Neural progenitor cell (in vitro differentiated cells): ENCODE measurements at regions not wholly inside any gene's neighbourhood (a gene's known extent, or its start where the extent isn't known, plus 50 kb on each side); places are given as distances from the start of the nearest gene placed in this dataset.

Source experiments
- DNase-seq: peaks from one replicate; pipeline ENCODE4 v3.0.0-alpha.2; 2016; ENCODE audit warnings: low spot score
- H2AFZ ChIP-seq: fragments of 200-600 bp; sonication (generic); replicated peaks from 2 replicates; pipeline ENCODE4 v1.6.1; 2016; ENCODE audit warnings: antibody characterized with exemption
- H3F3A ChIP-seq: fragments of 200-600 bp; sonication (generic); 2 replicates; pipeline ENCODE4 v1.6.1; 2016; ENCODE audit warnings: antibody characterized with exemption, low read depth
- H3K27ac ChIP-seq: fragments of 200-600 bp; sonication (generic); 2 replicates; pipeline ENCODE4 v1.5.1; 2016; ENCODE audit warnings: mild to moderate bottlenecking
- H3K27me3 ChIP-seq: fragments of 200-600 bp; sonication (generic); 2 replicates; pipeline ENCODE4 v1.6.1; 2016; ENCODE audit warnings: mild to moderate bottlenecking, moderate library complexity
- H3K36me3 ChIP-seq: fragments of 200-600 bp; sonication (generic); 2 replicates; pipeline ENCODE4 v1.5.1; 2016
- H3K4me1 ChIP-seq: fragments of 200-600 bp; sonication (generic); 2 replicates; pipeline ENCODE4 v1.6.1; 2016; ENCODE audit warnings: mixed run types
- H3K4me2 ChIP-seq: fragments of 200-600 bp; sonication (generic); 2 replicates; pipeline ENCODE4 v1.6.1; 2016
- H3K4me3 ChIP-seq: fragments of 200-600 bp; sonication (generic); 2 replicates; pipeline ENCODE4 v1.5.1; 2016
- H3K79me2 ChIP-seq: fragments of 200-600 bp; sonication (generic); 2 replicates; pipeline ENCODE4 v1.6.1; 2016; ENCODE audit warnings: low read depth
- H3K9ac ChIP-seq: fragments of 200-600 bp; sonication (generic); 2 replicates; pipeline ENCODE4 v1.6.1; 2016
- H3K9me3 ChIP-seq: fragments of 200-600 bp; sonication (generic); 2 replicates; pipeline ENCODE4 v1.5.1; 2016; ENCODE audit warnings: low read depth
- H4K20me1 ChIP-seq: fragments of 200-600 bp; sonication (generic); 2 replicates; pipeline ENCODE4 v1.6.1; 2016; ENCODE audit warnings: low read depth
- H3K27ac Mint-ChIP-seq: 3 replicates; pipeline ENCODE4 v1.8.0; 2021; ENCODE audit warnings: mixed read lengths
- H3K27me3 Mint-ChIP-seq: 2 replicates; pipeline ENCODE4 v1.8.0; 2022; ENCODE audit warnings: low read depth, mild to moderate bottlenecking, inconsistent platforms, moderate library complexity, mixed read lengths; ENCODE audit not compliant: insufficient read depth
- H3K36me3 Mint-ChIP-seq: 3 replicates; pipeline ENCODE4 v1.8.0; 2021; ENCODE audit warnings: mixed read lengths
- H3K4me1 Mint-ChIP-seq: 3 replicates; pipeline ENCODE4 v1.8.0; 2021; ENCODE audit warnings: mixed read lengths
- H3K4me3 Mint-ChIP-seq: 3 replicates; pipeline ENCODE4 v1.8.0; 2021; ENCODE audit warnings: mild to moderate bottlenecking, moderate library complexity, mixed read lengths
- H3K9me3 Mint-ChIP-seq: 3 replicates; pipeline ENCODE4 v1.8.0; 2020; ENCODE audit warnings: mixed read lengths
- EZH2 ChIP-seq: fragments of 200-600 bp; sonication (generic); IDR thresholded peaks from 2 replicates; pipeline ENCODE4 v1.6.1; 2017; ENCODE audit warnings: antibody characterized with exemption, mild to moderate bottlenecking, moderate library complexity
- EZH2phosphoT487 ChIP-seq: fragments of 200-600 bp; sonication (generic); IDR thresholded peaks from 2 replicates; pipeline ENCODE4 v1.6.1; 2017; ENCODE audit warnings: antibody characterized with exemption
- TF ChIP-seq, protein P1 (sequence below): fragments of 200-600 bp; sonication (generic); IDR thresholded peaks from 2 replicates; pipeline ENCODE4 v1.5.1; 2017; ENCODE audit warnings: antibody characterized with exemption, mild to moderate bottlenecking

DNA sequence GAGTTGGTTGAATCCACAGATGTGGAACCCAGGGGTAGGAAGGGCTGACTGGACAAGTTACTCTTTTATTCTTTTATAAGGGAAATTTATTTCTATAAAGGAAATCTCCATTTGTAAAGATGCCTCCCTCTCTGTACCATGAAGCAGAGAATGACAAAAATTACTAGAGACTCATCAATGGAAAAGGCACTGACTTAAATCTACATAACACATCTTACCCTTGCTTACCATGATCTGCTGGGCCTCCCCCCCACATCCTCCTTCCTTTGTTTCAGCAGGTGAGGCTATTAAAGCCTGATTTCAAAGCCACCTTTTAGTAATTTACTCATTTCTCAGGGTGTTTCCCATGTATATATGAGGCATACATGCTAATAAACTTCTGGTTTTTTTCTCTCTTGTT, 130.2 kb upstream of the HDDC2 start:
- Histone ChIP-seq H3K27me3 (no peaks in the 10 kb centered on the region), H2AFZ (no peak overlapping the region), H3K79me2 (no peaks in the 10 kb centered on the region), H3F3A (no peaks in the 10 kb centered on the region), H3K27ac (no peak overlapping the region), H3K9me3 (no peaks in the 10 kb centered on the region), H3K4me3 (no peak overlapping the region), H4K20me1 (no peaks in the 10 kb centered on the region), H3K36me3 (no peaks in the 10 kb centered on the region), H3K4me2 (no peak overlapping the region), H3K9ac (no peak overlapping the region), H3K4me1 (no peaks in the 10 kb centered on the region)
- TF ChIP-seq, protein P1, sequence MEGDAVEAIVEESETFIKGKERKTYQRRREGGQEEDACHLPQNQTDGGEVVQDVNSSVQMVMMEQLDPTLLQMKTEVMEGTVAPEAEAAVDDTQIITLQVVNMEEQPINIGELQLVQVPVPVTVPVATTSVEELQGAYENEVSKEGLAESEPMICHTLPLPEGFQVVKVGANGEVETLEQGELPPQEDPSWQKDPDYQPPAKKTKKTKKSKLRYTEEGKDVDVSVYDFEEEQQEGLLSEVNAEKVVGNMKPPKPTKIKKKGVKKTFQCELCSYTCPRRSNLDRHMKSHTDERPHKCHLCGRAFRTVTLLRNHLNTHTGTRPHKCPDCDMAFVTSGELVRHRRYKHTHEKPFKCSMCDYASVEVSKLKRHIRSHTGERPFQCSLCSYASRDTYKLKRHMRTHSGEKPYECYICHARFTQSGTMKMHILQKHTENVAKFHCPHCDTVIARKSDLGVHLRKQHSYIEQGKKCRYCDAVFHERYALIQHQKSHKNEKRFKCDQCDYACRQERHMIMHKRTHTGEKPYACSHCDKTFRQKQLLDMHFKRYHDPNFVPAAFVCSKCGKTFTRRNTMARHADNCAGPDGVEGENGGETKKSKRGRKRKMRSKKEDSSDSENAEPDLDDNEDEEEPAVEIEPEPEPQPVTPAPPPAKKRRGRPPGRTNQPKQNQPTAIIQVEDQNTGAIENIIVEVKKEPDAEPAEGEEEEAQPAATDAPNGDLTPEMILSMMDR = no peak
- TF ChIP-seq EZH2 = no peak
- TF ChIP-seq EZH2phosphoT487 = no peak
- DNase-seq = no peak
- Mint-ChIP-seq H3K9me3 (no peaks in the 10 kb centered on the region), H3K4me3 (no peak overlapping the region), H3K4me1 (no peaks in the 10 kb centered on the region), H3K36me3 (no peaks in the 10 kb centered on the region), H3K27ac (no peak overlapping the region), H3K27me3 (no peaks in the 10 kb centered on the region)

DNA sequence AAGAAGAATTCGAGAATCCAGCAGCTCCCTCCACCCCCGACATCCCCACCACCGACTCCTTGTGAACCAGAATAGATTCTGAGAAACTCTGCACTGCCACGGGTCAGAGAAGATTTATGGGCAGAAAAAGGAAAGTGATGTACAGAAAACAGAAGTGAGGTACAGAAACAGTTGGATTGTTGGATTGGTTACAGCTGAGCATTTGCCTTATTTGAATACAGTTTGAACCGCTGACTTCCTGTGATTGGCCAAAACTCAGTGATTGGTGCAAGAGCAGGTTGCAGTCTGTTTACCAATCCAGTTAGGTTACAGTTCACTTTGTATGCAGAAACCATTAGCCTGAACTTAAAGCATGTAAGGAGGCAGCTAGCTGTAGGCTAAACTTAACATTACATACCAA, 131.2 kb upstream of the HDDC2 start:
- H3K9me3 Mint-ChIP-seq = no peaks in the 10 kb centered on the region
- Histone ChIP-seq H3K9me3 (no peaks in the 10 kb centered on the region), H3K79me2 (no peaks in the 10 kb centered on the region), H3K27ac (no peak overlapping the region), H3F3A (no peaks in the 10 kb centered on the region), H2AFZ (peak overlapping the region; percentile 3), H4K20me1 (no peaks in the 10 kb centered on the region), H3K4me2 (no peak overlapping the region), H3K9ac (no peak overlapping the region), H3K36me3 (no peaks in the 10 kb centered on the region), H3K4me1 (no peaks in the 10 kb centered on the region), H3K4me3 (no peak overlapping the region), H3K27me3 (no peaks in the 10 kb centered on the region)
- no peaks in the 10 kb centered on the region for H3K27me3 Mint-ChIP-seq
- no peaks in the 10 kb centered on the region for H3K36me3 Mint-ChIP-seq
- TF ChIP-seq, protein P1 = no peak
- TF ChIP-seq EZH2 (no peak), EZH2phosphoT487 (no peak)
- DNase-seq = no peak
- H3K4me1 Mint-ChIP-seq = no peaks in the 10 kb centered on the region
- H3K27ac Mint-ChIP-seq = no peak overlapping the region
- no peak overlapping the region for H3K4me3 Mint-ChIP-seq

DNA sequence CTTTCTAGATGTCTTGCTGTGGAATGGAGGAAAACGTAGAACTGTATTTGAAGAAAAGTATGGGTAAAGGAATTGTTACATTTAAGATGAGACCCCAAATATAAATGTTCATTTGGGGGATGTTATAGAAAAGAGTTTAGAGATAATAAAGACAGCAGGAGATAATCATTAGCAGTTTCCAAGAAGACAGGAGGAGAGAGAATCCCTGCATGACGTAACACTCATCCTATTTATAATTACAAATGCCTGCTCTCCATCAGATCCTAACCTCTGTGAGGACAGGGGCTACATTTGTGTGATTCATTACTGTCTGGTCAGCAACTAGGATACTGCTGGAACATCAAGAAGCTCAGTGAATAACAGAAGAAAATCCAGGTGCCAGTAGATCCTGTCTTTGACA, 133.0 kb upstream of the HDDC2 start:
- no peak overlapping the region for H3K4me3 Mint-ChIP-seq
- Histone ChIP-seq H3F3A (no peaks in the 10 kb centered on the region), H2AFZ (no peak overlapping the region), H3K36me3 (no peaks in the 10 kb centered on the region), H3K27ac (no peak overlapping the region), H3K9me3 (no peaks in the 10 kb centered on the region), H4K20me1 (no peaks in the 10 kb centered on the region), H3K4me3 (no peak overlapping the region), H3K79me2 (no peaks in the 10 kb centered on the region), H3K27me3 (no peaks in the 10 kb centered on the region), H3K4me1 (no peaks in the 10 kb centered on the region), H3K9ac (no peak overlapping the region), H3K4me2 (no peak overlapping the region)
- no peak overlapping the region for H3K27ac Mint-ChIP-seq
- TF ChIP-seq EZH2 = no peak
- TF ChIP-seq, protein P1 = no peak
- TF ChIP-seq EZH2phosphoT487 = no peak
- no peaks in the 10 kb centered on the region for H3K27me3 Mint-ChIP-seq
- DNase-seq = no peak
- H3K36me3 Mint-ChIP-seq = no peaks in the 10 kb centered on the region
- no peaks in the 10 kb centered on the region for H3K4me1 Mint-ChIP-seq
- H3K9me3 Mint-ChIP-seq = no peaks in the 10 kb centered on the region

DNA sequence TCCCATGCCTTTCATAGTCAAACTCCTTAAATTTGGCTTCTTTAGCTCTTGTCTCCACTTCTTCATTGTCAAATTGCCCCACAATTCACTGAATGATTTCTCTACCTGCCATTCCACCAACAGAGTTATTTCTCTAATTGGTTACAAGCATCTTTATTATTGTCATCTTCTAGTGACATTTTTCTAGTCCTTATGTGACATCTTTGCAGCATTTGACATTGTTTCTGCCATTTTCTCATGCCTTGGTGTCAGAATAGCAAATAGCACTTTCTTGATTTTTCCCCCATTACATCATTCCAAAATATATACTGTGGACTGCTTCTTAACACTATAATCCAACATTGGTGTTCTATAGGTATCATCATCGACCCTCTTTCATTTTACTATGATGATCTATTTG, 137.7 kb upstream of the HDDC2 start:
- Histone ChIP-seq H3K4me1 (no peaks in the 10 kb centered on the region), H3K9ac (no peak overlapping the region), H3K27me3 (no peaks in the 10 kb centered on the region), H3K4me3 (no peak overlapping the region), H4K20me1 (no peaks in the 10 kb centered on the region), H3K4me2 (no peak overlapping the region), H2AFZ (no peak overlapping the region), H3K36me3 (no peaks in the 10 kb centered on the region), H3K79me2 (no peaks in the 10 kb centered on the region), H3K27ac (no peak overlapping the region), H3K9me3 (no peaks in the 10 kb centered on the region), H3F3A (no peaks in the 10 kb centered on the region)
- H3K36me3 Mint-ChIP-seq = no peaks in the 10 kb centered on the region
- no peaks in the 10 kb centered on the region for H3K27me3 Mint-ChIP-seq
- no peak overlapping the region for H3K27ac Mint-ChIP-seq
- DNase-seq = no peak
- H3K4me3 Mint-ChIP-seq = no peak overlapping the region
- no peaks in the 10 kb centered on the region for H3K9me3 Mint-ChIP-seq
- peaks cover 4% of the 10 kb centered on the region for H3K4me1 Mint-ChIP-seq
- TF ChIP-seq EZH2 = no peak
- TF ChIP-seq EZH2phosphoT487 = no peak
- TF ChIP-seq, protein P1 = no peak
